Karpas-422 (cell line): ENCODE measurements at regions not wholly inside any gene's neighbourhood (a gene's known extent, or its start where the extent isn't known, plus 50 kb on each side); places are given as distances from the start of the nearest gene placed in this dataset.

ENCODE experiments used
- DNase-seq: peaks from one replicate; pipeline ENCODE4 v3.0.0-alpha.2; 2015
- H2AFZ ChIP-seq: fragments of 200-600 bp; sonication (generic); 2 replicates; pipeline ENCODE4 v1.6.1; 2014; ENCODE audit warnings: antibody characterized with exemption, low read length, mixed read lengths
- H3K27ac ChIP-seq: fragments of 200-600 bp; sonication (generic); 2 replicates; pipeline ENCODE4 v1.5.1; 2014; ENCODE audit warnings: mild to moderate bottlenecking, low read length, moderate library complexity
- H3K27me3 ChIP-seq: fragments of 200-600 bp; sonication (generic); 2 replicates; pipeline ENCODE4 v1.6.1; 2014; ENCODE audit warnings: low read length, mixed read lengths
- H3K36me3 ChIP-seq: fragments of 200-600 bp; sonication (generic); 2 replicates; pipeline ENCODE4 v1.6.1; 2014; ENCODE audit warnings: low read length, mixed read lengths; ENCODE audit not compliant: insufficient read depth
- H3K4me1 ChIP-seq: fragments of 200-600 bp; sonication (generic); 2 replicates; pipeline ENCODE4 v1.6.1; 2014; ENCODE audit warnings: mild to moderate bottlenecking, low read length, mixed read lengths
- H3K4me2 ChIP-seq: fragments of 200-600 bp; sonication (generic); 2 replicates; pipeline ENCODE4 v1.6.1; 2014; ENCODE audit warnings: low read length, low read depth, mild to moderate bottlenecking; ENCODE audit not compliant: poor library complexity, severe bottlenecking
- H3K4me3 ChIP-seq: fragments of 200-600 bp; sonication (generic); 2 replicates; pipeline ENCODE4 v1.5.1; 2014; ENCODE audit warnings: mild to moderate bottlenecking, antibody characterized with exemption, low read length, mixed read lengths
- H3K79me2 ChIP-seq: fragments of 200-600 bp; sonication (generic); 2 replicates; pipeline ENCODE4 v1.6.1; 2014; ENCODE audit warnings: mild to moderate bottlenecking, low read length, mixed read lengths
- H3K9ac ChIP-seq: fragments of 200-600 bp; sonication (generic); 2 replicates; pipeline ENCODE4 v1.6.0; 2014; ENCODE audit warnings: low read length
- H3K9me2 ChIP-seq: fragments of 200-600 bp; sonication (generic), shearing (Covaris generic); replicated peaks from 2 replicates; pipeline ENCODE4 v1.6.0; 2014; ENCODE audit warnings: mild to moderate bottlenecking, low read length, moderate library complexity; ENCODE audit not compliant: insufficient read depth
- H3K9me3 ChIP-seq: fragments of 300-700, 200-600 bp; sonication (generic); 2 replicates; pipeline ENCODE4 v1.6.1; 2014; ENCODE audit warnings: low read length, mixed read lengths
- H4K20me1 ChIP-seq: fragments of 200-600 bp; sonication (generic); 2 replicates; pipeline ENCODE4 v1.6.1; 2014; ENCODE audit warnings: mild to moderate bottlenecking, antibody characterized with exemption, low read length, low read depth; ENCODE audit not compliant: insufficient read depth

DNA sequence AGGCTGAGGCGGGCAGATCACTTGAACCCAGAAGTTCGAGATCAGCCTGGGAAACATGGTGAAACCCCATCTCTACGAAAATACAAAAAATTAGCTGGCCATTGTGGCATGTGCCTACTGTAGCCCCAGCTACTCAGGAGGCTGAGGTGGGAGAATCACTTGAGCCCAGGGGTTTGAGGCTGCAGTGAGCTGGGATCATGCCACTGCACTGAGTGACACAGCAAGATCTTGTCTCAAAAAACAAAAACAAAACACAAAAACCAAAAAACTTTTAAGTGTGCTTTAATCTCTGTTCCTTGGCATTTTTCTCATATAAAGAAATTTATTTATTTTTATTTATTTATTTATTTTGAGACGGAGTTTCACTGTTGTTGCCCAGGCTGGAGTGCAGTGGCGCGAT lies 208.2 kb downstream of the URB2 start:
- H2AFZ ChIP-seq, result no peak overlapping the region
- no peaks in the 10 kb centered on the region for H4K20me1 ChIP-seq
- H3K79me2 ChIP-seq, result no peaks in the 10 kb centered on the region
- no peaks in the 10 kb centered on the region for H3K4me1 ChIP-seq
- H3K9me2 ChIP-seq, result no peaks in the 10 kb centered on the region
- no peak overlapping the region for H3K4me3 ChIP-seq
- no peak overlapping the region for H3K9ac ChIP-seq
- no peak overlapping the region for H3K4me2 ChIP-seq
- no peaks in the 10 kb centered on the region for H3K9me3 ChIP-seq
- no peaks in the 10 kb centered on the region for H3K27me3 ChIP-seq
- H3K27ac ChIP-seq, result no peak overlapping the region
- DNase-seq, result no peak
- H3K36me3 ChIP-seq, result no peaks in the 10 kb centered on the region

DNA sequence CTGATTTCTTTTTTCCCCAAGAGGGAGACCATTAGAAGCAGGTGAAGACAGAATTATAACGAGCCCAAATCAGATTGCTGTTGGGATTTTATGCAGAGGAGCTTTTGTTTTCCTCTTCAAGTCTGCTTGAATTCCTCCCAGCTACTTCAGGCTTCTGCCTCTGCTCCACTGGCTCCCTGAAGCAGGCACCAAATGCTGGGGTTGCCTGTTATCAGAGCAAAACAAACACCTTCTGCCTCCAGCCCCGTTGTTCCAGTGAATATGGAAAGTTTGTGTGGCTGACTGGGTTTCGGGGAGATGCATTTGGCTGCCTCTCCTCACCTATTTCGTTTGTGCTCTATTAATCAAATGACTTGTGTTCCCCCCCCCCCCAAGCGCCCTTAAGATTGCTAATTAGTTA lies 209.2 kb downstream of the URB2 start:
- Histone ChIP-seq H3K36me3 (no peaks in the 10 kb centered on the region), H3K4me2 (no peak overlapping the region), H2AFZ (no peak overlapping the region), H3K4me3 (no peak overlapping the region), H3K9ac (no peak overlapping the region), H3K9me3 (no peaks in the 10 kb centered on the region), H3K79me2 (no peaks in the 10 kb centered on the region), H4K20me1 (no peaks in the 10 kb centered on the region), H3K9me2 (no peaks in the 10 kb centered on the region), H3K4me1 (no peaks in the 10 kb centered on the region), H3K27ac (no peak overlapping the region), H3K27me3 (no peaks in the 10 kb centered on the region)
- no peak for DNase-seq

DNA sequence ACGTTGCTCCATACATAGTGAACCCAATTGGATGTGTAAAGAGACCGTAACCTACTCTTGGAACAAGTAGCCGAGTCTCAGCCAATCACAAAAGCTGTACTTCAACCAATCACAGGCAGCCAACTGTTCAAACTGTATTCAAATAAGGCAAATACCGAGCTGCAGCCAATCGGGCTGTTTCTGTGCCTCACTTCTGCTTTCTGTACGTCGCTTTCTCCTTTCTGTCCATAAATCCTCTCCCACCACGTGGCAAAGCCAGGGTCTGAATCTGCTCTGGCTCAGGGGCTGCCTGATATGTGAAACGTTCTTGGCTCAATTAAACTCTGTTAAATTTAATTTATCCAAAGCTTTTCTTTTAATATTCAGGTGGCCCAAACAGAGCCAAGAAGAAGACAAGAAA lies 210.3 kb downstream of the URB2 start:
- no peaks in the 10 kb centered on the region for H3K27me3 ChIP-seq
- H3K9me3 ChIP-seq, result no peaks in the 10 kb centered on the region
- no peak overlapping the region for H3K9ac ChIP-seq
- no peak overlapping the region; the same call in 1 of the 2 replicates for H2AFZ ChIP-seq
- H3K4me3 ChIP-seq, result no peak overlapping the region
- no peaks in the 10 kb centered on the region for H3K9me2 ChIP-seq
- no peaks in the 10 kb centered on the region for H3K4me1 ChIP-seq
- H4K20me1 ChIP-seq, result no peaks in the 10 kb centered on the region
- no peak overlapping the region for H3K4me2 ChIP-seq
- no peaks in the 10 kb centered on the region for H3K36me3 ChIP-seq
- no peak overlapping the region for H3K27ac ChIP-seq
- no peaks in the 10 kb centered on the region for H3K79me2 ChIP-seq
- peak; percentile 50 for DNase-seq

DNA sequence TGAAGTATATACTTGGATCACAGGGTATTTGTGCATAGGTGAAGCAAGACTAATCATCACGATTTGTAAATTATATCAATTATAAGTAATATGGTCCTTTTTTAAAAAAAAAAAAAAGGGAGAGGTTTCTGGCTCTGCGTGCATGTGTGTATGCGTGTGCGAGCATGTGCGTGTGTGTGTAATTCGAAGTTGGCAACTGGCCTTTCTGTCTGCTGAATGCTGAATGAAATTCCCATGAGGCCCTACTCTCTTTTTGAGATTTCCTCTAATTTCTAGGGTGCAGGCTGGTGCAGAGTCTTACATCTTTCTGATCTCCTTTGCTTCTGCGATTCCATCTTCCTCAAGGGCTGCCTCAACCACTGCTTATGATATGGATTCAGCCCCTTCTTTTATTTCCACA lies 212.2 kb downstream of the URB2 start:
- no peak overlapping the region for H3K27ac ChIP-seq
- no peaks in the 10 kb centered on the region for H3K4me1 ChIP-seq
- no peak overlapping the region for H2AFZ ChIP-seq
- no peaks in the 10 kb centered on the region for H3K9me3 ChIP-seq
- H3K4me2 ChIP-seq, result no peak overlapping the region
- H3K9ac ChIP-seq, result no peak overlapping the region
- no peaks in the 10 kb centered on the region for H3K27me3 ChIP-seq
- DNase-seq, result no peak
- no peaks in the 10 kb centered on the region for H4K20me1 ChIP-seq
- H3K4me3 ChIP-seq, result no peak overlapping the region
- H3K79me2 ChIP-seq, result no peaks in the 10 kb centered on the region
- H3K36me3 ChIP-seq, result no peaks in the 10 kb centered on the region
- no peaks in the 10 kb centered on the region for H3K9me2 ChIP-seq

DNA sequence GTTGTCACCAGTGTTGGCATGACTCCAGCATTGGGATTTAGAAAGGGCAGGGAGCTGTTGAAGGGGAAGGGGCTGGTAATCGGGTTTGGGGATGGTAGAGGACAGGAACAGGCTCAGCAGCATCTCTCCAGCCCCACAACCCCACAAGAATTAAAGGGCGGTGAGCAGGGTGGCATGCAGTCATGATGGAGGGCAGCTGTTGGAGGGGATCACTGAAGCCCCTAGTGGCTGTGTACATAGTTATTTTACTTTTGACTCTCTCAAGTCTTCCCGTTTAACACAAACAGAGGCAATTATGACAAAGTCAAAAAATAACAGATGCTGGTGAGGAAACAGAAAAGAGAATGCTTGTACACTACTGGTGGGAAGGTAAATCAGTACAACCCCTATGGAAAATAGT lies 213.8 kb downstream of the URB2 start:
- no peak overlapping the region for H3K27ac ChIP-seq
- H2AFZ ChIP-seq, result no peak overlapping the region
- H3K36me3 ChIP-seq, result no peaks in the 10 kb centered on the region
- H3K9me3 ChIP-seq, result no peaks in the 10 kb centered on the region
- no peak overlapping the region for H3K9ac ChIP-seq
- H3K79me2 ChIP-seq, result no peaks in the 10 kb centered on the region
- H3K9me2 ChIP-seq, result no peaks in the 10 kb centered on the region
- no peaks in the 10 kb centered on the region for H4K20me1 ChIP-seq
- H3K4me2 ChIP-seq, result no peak overlapping the region
- no peaks in the 10 kb centered on the region for H3K27me3 ChIP-seq
- H3K4me3 ChIP-seq, result no peak overlapping the region
- no peaks in the 10 kb centered on the region for H3K4me1 ChIP-seq
- DNase-seq, result no peak

DNA sequence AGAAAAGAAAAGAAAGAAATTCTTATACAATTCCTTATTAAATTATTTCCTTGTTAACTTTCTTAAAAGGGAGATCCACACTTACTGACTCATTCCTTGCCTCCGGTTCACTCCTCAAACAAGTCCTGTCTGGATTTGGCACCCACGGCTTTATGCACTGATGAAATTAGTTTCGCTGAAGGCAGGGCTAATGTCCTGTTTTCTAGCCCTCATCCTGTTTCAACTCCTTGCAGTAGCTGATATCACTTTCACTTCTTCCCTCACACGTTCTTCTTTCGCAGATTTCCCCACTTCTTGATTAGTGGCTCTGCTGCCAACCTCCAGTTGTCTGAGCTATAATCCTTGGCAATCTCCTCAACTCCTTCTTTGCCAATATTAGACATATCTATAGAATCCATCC lies 215.2 kb downstream of the URB2 start:
- Histone ChIP-seq H3K9me3 (no peaks in the 10 kb centered on the region), H3K4me1 (no peaks in the 10 kb centered on the region), H3K27me3 (no peaks in the 10 kb centered on the region), H2AFZ (no peak overlapping the region), H3K27ac (no peak overlapping the region), H3K4me2 (no peak overlapping the region), H3K9ac (no peak overlapping the region), H4K20me1 (no peaks in the 10 kb centered on the region), H3K36me3 (no peaks in the 10 kb centered on the region), H3K79me2 (no peaks in the 10 kb centered on the region), H3K4me3 (no peak overlapping the region), H3K9me2 (no peaks in the 10 kb centered on the region)
- DNase-seq, result no peak

DNA sequence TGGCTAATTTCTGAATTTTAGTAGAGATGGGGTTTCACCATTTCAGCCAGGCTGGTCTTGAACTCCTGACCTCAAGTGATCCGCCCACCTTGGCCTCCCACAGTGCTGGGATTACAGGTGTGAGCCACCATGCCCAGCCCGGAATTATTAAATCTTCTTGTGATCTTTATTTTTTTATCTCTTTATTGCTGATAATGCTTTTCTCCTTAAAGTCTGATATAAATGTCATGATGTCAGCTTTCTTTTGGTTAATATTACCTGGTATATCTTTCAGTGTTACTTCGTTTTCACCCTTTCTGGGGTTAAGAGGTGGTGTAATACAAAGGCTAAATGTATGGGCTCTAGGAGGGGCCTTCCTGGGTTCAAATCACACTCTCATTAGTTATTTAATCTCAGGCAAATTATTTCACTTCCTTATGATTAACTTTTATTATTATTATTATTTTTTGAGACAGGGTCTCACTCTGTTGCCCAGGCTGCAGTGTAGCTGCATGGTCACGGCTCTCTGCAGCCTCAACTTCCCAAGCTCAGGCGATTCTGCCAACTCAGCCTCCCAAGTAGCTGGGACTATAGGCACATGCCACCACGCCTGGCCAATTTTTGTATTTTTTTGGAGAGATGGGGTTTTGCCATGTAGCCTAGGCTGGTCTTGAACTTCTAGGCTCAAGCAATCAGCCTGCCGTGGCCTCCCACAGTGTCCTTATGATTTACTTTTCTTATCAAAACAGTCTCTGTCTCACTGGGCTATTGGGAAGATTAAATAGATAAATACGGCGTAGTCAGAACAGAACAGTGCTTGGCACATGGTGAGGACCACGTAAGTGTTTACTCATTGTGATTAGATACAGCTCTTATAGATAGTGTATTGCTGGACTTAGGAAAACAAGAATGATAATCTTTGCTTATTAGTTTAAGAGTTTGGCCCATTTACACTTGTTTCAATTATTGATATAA lies 216.5 kb downstream of the URB2 start:
- Histone ChIP-seq H3K4me3 (no peak overlapping the region), H3K9ac (no peak overlapping the region), H3K27me3 (no peaks in the 10 kb centered on the region), H3K9me3 (no peaks in the 10 kb centered on the region), H3K27ac (no peak overlapping the region), H3K36me3 (no peaks in the 10 kb centered on the region), H3K4me2 (no peak overlapping the region), H2AFZ (no peak overlapping the region), H3K79me2 (no peaks in the 10 kb centered on the region), H4K20me1 (no peaks in the 10 kb centered on the region), H3K9me2 (no peaks in the 10 kb centered on the region), H3K4me1 (no peaks in the 10 kb centered on the region)
- no peak for DNase-seq

DNA sequence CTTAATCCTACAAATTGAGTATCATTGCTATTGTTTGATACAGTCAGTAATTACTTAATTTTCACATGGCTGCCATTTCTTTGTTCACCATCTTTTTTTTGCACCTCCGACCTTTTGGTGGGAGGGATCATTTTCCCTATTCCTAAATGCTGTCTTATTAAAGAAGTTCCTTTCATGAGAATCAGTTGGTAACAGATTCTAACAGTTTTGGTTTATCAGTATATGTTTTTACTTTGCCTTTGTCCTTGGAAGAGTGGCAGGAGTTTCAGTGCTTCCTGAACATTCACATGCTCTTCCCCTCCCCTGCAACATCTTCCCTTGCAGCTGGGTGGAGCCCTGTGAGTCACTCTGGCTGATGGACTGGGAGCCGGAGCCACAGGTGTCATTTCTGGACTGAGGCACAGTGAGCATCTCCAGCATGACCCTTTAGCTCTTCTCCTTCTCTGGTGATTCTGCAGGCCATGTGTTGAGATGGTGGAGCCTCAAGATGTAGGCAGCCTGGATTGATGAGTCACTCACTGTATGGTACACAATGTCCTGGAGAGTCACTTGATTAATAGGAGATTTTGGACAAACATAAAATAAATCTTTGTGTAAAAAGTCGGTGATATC lies 217.7 kb downstream of the URB2 start:
- no peaks in the 10 kb centered on the region for H4K20me1 ChIP-seq
- no peak overlapping the region for H2AFZ ChIP-seq
- no peaks in the 10 kb centered on the region for H3K4me1 ChIP-seq
- no peaks in the 10 kb centered on the region for H3K9me2 ChIP-seq
- H3K36me3 ChIP-seq, result no peaks in the 10 kb centered on the region
- H3K79me2 ChIP-seq, result no peaks in the 10 kb centered on the region
- no peak overlapping the region for H3K9ac ChIP-seq
- H3K27me3 ChIP-seq, result no peaks in the 10 kb centered on the region
- H3K4me3 ChIP-seq, result no peak overlapping the region
- H3K27ac ChIP-seq, result no peak overlapping the region
- DNase-seq, result no peak
- no peaks in the 10 kb centered on the region for H3K9me3 ChIP-seq
- H3K4me2 ChIP-seq, result no peak overlapping the region
